GM18907 (cell line): ENCODE measurements at regions not wholly inside any gene's neighbourhood (a gene's known extent, or its start where the extent isn't known, plus 50 kb on each side); places are given as distances from the start of the nearest gene placed in this dataset.

Experiments used
- ATAC-seq: cut with Tn5 transposase; IDR thresholded peaks from one replicate; pipeline ENCODE4 v1.9.1; 2021; ENCODE audit warnings: mild to moderate bottlenecking, moderate library complexity; ENCODE audit not compliant: unreplicated experiment

DNA sequence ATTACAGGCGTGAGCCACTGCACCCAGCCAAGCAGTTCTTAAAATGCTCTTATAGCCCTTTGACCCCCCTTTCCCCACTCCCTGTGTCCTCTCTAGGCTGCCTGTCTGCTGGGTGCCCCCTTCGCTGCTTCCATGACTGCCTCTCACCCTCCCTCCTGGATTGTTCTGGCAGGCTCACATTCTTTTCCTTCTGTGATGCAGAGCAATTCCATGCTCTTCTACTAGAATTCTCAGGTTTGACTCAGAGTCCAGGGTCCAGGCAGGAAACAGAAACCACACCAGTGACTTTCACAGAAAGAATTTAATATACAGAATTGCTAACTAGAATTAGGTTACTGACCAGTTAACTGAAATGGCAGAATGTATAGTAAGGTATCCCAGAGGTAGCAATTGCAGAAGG, 244.8 kb downstream of the BAMBI start:
- no peak for ATAC-seq

DNA sequence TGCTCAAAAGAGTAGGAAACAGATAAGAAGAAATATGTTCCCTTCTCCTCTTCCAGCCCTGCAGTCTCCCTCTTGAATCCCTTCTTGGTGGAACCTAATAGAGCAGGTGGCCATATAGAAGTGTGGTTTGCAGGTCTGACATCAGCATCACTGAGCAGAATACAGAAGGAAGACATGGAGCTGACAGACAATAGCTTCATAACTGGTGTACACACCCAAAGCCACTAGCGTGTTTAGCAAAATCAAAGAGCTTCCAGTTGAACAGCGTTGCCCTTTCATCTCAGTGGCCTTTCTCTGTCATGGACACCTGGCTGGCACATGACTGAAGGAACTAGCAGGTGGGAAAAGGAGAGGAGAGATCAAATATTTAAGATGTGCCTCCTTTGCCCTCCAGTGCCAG, 245.5 kb downstream of the BAMBI start:
- no peak for ATAC-seq

DNA sequence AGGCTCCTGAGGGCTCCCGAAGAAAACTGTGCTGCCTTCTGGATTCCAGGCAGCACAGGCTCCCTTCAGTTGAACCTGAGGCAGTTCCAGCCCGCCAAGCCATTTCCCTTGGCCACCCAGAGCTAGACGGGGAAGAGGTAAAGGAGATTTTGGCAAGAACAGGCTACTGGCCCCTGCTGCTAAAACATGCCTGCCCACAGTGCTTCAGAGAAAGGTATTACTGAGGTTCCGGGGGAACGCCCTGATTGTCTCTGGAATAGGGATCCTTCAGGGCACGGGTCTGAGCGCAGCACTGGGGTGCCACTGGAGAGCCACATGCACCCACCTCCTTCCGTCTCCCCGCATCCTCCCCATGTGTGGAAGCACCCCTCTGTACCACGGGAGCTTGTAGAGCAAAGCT, 247.4 kb downstream of the BAMBI start:
- ATAC-seq, result no peak

DNA sequence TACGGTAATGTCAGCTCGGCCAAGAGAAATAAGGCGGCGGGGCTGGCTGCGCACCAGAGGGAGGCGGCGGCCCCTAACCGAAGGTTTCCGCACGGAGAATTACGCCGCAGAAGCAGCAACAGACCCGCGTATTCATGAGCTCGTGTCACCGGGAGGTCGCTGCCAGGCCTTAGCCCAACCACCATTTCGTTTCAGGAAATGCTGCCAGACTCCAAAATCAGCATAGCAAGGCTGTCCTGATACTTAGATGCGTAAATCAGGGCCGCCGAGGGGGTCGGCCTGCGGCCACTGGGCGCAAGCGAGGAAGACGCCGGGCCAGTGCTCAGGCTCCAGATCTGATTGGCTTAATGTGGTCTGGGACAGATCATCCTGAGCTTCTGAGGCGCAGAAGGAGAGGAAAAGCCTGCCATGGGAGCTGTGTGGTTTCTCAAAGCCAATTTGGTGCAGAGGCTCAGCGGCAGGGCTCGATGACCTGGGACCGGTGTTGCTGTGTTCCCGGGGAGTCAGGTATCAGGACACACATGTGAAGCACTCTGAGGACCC, 247.9 kb downstream of the BAMBI start:
- no peak for ATAC-seq

DNA sequence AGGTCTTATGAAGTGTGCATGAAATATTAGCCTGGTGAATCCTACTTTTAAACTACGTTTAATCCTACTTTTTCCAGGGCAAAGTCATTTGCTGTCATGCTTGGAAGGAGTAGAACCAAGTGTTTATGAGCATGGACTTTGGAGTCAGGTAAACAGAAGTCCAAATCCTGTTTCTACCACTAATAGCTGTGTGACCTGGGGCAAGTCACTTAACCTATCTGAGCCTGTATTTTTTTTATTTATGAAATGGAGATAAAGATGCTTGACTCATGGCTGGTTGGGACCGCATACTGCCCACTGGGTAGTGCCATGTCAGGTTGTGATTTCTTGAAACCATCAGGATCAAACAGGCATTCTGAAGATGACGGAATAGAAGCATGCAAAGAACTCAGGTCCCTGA, 249.6 kb downstream of the BAMBI start:
- no peak for ATAC-seq

DNA sequence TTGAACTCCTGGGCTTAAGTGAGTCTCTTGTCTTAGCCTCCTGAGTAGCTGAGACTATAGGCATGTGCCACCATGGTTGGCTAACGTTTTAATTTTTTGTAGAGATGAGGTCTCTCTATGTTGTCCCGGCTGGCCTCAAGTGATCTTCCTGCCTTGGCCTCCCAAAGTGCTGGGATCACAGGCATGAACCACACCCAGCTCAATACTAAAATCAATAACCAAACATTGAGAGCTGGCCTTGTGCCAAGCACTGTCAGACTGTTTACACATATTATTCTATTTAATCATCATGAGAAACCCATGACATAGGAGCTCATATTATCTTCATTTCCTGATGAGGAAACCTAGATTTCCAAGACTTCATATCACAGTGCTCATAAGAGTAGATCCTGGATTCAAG, 251.2 kb downstream of the BAMBI start:
- no peak for ATAC-seq

DNA sequence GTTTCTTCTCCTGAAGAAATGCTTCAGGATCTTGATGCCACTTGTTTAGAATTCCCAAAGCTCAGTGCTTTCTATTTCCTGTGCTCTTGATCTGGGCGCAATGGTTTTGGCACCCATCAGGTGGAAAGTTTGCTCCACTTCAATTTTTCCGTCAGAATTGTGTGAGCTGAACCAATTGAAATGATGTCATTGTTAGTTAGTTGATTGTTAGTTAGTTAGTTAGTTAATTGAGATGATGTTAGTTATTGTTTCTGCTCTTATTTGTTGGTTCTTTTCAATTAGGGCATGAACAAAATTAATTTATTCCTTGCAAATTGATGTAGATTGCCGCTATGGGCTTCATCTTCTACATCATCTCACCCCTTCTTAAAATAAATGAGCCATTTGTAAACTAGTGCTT, 252.6 kb downstream of the BAMBI start:
- no peak for ATAC-seq

DNA sequence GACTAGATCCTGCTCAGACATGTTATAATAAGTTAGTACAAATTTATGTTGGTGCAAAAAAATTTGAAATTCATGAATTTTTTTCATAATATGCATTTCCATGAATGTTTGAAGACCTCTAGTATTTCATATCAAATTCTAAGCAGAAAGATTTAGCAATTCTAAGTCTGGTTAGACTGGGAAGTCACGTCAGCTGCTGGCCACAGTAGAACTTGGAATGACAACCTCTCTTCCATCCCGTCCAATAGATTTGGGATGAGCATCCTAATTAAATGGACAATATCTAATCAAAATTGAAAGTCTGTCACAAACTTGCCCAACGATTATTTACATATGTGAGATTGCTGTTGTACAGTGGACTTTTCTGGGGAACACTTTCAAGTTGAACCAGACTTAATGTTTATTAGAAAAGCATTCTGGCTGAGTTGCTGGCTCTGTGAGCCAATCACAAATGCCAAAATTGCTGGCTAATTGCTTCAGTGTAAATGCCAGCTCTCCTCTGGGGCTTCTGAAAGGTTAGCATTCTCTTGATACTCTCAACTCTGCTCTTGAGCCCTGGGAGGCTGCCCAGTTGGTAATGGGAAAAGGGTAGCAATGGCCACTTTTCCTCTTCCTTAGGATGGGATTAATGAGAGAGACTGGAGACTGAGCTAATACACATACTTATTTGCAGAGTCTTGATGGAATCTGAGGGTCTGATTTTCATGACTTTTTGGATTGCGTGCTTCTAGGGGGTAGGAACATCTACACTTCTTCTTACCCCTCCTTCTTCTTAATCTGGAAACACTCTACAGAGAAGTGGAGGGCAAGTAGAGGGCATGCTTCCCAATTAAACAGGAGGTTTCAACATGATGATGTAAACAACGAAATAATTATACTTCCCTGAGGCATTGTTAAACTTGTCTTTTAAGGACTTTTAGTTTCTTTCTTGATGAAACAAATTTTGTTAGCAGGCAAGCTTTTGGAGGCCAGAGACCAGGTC, 253.5 kb downstream of the BAMBI start:
- ATAC-seq, result no peak

DNA sequence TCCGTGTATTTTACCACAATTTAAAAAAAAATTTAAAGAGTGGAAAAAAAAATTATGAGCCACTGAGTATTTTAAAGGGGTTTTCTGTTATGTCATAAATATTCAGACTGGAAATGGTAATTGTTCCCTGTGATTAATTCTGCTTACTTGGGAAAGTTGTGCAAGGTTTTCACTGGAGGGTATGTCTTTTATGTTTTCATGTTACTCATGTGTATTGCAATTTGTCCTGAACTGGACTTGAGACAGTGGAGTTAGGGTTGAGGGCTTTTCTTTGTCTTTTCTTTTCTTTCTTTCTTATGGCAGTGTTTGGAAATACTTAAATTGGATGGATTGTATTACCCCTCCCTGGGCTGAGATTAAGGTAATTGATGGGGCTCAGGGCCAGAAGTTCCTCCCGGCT, 257.7 kb downstream of the BAMBI start:
- no peak for ATAC-seq

DNA sequence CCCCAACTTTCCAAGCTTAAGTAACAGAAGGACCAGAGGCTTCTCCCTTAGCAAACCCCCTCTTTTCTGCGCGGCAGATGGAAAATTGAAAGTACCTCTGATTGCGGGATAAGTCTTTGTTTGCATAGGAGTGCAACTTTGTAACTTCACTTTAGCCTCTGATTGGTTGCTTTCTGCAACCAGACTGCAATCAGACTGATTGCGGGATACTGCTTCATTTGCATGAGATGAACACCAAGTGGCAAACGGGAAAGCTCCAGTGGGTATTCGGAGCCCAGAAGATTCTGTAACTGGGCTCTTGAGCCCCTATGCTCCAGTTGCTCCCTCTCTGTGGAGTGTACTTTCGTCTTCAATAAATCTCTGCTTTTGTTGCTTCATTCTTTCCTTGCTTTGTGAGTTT, 260.6 kb downstream of the BAMBI start:
- no peak for ATAC-seq

DNA sequence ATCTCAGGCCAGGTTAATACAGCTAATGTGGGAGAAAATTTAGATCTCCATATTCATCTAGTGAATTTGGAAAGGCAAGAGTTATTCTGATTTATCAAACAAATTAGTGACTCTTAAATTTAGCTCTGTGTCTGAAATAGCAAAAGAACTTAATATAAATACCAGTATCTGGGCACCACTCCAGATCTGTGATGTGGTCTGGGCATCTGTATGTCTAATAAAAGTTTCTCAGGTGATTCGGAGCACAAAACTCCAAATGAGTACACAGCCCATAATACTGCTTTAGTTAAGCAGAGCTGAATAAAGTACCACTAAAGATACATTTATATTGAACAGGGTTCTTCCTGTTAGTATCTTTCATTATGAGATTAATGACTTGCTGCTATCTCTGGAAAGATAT, 261.4 kb downstream of the BAMBI start:
- no peak for ATAC-seq

DNA sequence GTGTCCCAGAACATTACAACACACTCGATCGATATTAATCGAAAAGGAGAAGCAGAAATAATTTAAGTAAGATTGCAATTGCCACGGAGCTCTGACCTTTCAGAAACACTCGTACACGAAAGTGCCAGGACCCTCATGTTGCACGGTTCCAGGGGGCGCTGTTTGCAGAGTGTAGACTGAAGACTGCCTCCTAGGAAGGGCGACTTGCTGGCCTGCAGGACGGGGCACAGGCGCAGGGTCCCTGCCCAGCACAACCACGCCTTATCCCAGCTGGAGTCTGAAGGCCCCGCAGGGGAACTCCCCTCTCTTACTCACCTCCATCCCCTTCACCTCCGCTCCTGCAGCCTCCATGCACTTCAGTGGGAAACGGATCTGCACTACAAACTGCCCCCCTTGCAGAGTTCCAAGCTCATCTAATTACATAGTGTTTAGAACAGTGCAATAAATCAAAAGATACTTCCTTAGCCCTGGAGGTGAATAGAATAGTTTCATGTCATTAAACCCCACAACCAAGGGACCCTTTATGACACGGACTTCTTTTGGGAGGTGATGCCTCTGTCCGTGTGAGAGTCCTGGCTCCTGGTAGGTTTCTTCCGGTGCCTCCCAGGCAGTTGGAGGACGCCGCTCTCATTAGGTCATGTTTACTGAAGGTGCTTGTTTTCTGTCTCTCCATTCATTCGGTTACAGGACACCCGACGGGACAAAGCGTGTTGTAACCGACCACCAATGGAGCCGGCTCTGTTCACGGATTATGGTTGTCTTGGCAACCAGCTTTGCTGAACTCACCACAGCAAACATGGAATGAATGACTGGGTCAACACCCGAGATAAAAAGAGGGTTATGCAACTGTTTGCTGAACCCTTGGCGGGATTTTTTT, 262.2 kb downstream of the BAMBI start:
- no peak for ATAC-seq

DNA sequence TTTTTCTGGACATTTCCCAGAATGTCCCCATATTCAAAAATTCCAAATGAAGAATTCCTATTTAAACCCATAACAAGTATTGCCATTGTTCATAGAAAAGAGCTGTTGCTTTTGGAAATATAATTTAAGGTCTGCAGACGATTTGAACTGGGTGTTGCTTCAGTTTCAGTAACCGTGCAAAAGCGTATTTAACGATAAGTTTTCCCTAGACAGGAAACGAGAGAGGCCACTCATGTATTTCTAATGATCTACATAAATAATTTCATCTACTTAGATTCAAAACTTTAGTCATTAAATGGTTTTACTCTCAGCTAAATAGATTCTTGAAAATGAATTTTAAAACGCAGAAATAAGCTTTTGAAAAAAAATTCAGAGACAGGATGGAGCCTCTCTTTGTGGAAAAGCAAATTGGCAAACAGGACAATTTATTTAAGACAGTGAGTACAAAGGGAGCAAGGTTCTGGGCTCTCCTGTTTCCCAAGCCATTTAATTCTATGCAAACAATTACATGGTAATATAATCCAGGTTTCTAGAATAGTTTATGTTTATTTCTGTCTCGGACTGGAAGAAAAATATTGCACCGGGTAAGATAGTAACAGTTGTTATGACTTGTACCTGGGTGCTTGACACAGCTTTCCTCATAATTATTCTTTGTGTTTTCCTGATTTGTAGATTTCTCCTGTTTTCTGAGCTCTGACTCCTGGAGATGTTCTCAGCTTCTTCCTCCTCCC, 263.0 kb downstream of the BAMBI start:
- no peak for ATAC-seq

DNA sequence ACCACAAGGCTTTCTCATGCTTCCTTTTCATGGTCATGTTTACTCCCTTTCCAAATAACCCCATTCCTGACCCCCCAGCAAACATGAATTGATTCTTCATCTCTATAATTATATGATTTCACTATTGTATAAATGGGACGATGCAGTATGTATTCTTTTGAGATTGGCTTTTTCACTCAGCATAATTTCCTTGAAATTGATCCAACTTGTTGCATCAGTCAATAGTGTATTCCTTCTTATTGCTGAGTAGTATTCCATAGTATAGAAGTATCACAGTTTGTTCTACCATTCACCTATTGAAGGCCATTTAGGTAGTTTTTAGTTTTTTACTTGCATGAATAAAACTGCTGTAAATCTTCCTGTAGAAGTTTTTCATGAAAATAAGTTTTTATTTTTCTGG, 264.7 kb downstream of the BAMBI start:
- ATAC-seq, result no peak

DNA sequence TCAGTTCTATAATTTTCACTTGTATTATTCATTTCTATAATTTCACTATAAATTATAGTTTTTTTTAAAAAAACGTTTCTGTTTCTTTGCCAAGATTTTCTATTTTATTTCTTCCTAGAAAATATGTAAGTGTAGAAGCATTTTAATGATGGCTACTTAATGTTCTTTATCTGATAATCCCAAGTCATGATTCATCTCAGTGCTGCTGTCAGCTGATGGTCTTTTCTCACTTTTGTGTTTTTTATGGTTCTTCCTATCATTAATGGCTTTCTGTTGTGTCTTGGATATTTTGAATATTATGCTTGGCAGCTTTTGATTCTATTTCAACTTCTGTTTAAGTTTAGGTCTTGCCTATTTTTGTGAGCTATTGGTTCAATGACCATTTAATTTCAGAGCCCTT, 268.6 kb downstream of the BAMBI start:
- ATAC-seq, result no peak

DNA sequence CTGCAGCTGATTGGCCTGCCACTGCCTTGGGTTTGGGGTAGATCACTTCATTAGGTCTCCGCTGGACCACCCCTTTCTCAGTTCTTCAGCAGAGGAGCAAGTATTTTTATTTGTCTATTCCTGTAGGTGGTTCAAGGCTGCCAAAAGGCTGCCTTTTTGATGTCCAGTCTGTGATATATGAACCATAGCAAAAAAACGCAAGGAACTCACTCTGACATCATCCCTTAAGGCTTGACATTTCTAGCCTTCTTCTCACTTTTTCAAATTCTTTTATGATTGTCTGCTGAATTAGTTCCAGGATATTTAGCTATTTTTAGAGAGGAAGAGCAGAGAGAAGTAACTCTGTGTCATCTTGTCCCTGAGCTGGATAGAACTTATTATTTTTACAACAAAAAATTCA, 269.2 kb downstream of the BAMBI start:
- no peak for ATAC-seq

DNA sequence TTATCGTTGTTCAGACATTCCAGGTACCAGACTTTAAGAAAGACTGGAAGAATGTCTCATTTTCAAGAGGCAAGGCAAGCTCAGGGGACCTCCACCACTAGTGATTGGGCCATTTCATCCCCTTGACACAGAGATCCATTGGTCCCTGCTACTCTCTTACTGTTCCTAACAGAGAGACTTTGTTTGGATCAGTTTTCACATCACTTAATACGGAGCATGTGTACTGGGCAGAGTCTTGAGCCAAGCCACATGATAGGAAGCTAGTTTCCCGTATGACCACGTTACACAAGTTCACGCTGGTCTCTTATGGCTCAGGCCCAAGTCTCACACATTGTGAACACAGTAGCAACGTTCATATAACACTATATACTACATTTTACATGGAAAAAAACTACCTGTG, 269.9 kb downstream of the BAMBI start:
- no peak for ATAC-seq

DNA sequence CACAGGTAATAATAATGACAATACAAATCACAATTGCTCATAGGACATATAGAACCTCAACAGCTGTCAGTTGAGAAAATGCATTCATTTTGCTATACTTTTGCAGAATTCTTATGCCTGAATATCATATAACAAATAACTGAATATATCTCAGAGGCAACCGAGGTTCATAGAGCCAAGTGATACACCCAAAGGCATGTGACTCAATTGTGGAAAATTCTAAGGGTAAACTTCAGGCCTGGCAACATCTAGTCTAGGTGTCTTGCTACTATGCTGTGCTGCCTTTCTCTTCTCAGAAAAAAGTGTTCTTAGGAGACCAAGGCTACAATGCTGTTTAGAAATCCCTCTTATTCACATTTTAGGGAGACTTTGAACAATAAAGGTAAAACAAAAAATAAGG, 270.7 kb downstream of the BAMBI start:
- ATAC-seq, result no peak

DNA sequence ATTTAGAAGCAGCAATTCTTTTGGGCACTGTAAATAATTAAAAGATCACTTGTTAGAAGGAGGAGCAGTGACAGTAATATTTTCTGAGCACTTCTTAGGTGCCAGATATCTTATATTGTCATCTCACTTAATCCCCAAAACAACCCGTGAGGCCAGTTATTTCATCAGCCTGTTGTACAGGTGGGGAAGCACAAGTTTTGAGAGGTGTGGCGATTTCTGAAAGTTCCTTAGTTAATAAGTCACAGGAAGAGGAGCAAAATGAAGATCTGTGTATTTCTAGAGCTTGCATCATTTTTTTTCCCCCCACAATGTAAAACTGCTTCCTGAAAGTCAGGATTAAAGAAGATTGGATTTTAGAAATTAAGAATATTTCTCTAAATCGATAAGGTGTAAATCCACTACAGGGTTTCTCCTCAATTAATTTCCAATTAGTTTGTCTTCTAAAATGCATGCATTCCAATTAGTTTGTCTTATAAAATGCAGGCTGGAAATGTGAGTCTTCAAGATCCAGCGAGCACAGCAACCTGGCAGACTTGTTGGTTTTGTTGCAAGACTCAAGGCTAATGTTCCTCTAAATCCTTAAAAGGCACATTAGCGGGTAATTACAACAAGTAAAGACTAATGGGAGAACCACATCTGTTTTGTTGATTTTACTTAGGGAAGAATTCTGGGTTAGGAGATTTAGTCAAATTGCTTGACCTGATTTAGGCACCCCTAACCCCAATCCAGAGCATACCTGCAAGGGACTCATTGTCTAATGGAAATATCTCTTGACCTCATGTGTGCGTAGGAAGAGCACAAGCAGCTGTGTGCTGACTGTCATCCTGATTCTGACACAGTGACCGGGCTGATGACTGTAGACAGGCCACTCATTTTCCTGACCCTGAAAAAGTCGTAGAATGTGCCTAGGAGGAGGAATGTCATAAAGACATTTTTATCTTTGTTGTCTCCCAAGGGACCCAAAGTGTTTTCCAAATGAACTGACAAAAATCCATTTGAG, 272.0 kb downstream of the BAMBI start:
- peak; percentile 83 for ATAC-seq

DNA sequence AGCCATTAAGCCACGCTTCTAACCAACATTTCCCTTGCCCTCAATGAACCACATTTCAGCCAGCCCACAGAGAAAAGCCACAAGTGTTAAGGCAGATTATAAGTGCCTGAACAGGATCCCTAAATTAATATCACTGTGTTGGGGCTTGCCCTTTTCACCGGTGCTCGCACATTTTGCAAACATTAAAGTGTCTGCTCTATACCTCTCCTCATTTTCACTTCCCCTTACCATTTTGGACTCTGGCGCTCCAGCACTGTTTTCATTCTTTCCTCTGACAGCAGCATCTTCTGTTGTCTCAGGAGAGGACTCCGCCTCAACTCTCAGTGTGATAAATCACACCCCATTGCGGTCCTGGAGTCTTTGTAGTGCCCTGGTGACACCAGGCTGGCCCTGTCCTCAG, 274.2 kb downstream of the BAMBI start:
- ATAC-seq, result peak; percentile 67
